ENCODE measurements at regions not wholly inside any gene's neighbourhood (a gene's known extent, or its start where the extent isn't known, plus 50 kb on each side); places are given as distances from the start of the nearest gene placed in this dataset.

DNA sequence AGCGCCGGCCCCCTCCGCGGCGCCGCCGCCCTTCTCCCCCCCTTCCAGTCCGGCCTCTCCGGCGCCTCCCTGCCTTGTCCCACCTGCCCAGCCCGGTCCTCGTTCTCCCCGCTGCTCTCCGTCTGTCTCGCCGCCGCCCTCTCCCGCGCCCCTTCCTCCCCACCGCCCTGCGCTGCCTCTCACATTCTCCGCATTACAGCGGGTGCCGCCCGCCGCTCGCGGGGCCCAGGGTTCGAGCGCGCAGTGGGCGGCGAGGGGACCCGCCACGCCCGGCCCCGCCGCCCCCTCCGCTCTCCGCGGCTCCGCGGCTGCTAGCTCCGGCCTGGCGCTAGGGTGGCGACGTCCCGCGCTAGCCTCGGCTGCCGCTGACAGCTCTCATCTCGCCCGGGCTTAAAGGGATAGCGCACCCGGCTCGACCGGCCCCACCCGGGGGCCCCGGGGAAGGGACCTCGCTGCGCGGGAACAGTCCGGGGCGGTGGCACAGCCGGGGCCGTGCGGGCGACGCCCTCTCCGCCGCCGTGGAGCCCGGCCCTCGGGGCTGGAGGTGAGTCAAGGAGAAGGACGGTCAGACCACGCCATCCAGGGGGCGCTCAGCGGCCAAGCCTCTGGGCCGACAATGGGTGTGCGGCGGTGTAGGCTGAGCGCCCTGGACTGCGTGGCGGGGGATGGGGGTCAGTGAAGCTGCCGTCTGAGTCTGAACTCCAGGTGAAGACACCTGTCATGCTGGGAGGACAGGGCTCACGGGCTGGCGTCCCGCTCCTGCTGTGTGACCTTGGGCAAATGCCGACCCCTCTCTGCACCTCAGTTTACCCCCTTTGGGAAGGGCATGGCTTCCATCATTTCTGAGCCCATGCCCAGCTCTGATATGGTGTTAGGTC, 187.4 kb upstream of the LINGO1 start:
- Histone ChIP-seq H3K4me1 (peaks cover 3 to 30% of the 10 kb centered on the region in 2 donors), H3K9me3 (no peaks in the 10 kb centered on the region), H3K36me3 (no peaks in the 10 kb centered on the region), H3K27ac (no peak overlapping the region), H3K4me3 (replicated peaks in 1 of 3) (peak overlapping the region in 1 of 3 donors; percentile 28), H3K27me3 (peaks cover 16% of the 10 kb centered on the region)
- 4 to 5% methylated on average over 31 to 34 of the region's 89 CpGs for WGBS, 2 donors
- DNase-seq = peak; percentile 27 to 35
- intact Hi-C loops (cut with DNase I) = loop anchor here (5.0 kb wide), 1 partner anchor 188 kb away; the partner anchor contains the start of gene LINGO1
- TF ChIP-seq POLR2A (IDR thresholded peaks at IDR 0.05) = no peak
- TF ChIP-seq, protein P1, sequence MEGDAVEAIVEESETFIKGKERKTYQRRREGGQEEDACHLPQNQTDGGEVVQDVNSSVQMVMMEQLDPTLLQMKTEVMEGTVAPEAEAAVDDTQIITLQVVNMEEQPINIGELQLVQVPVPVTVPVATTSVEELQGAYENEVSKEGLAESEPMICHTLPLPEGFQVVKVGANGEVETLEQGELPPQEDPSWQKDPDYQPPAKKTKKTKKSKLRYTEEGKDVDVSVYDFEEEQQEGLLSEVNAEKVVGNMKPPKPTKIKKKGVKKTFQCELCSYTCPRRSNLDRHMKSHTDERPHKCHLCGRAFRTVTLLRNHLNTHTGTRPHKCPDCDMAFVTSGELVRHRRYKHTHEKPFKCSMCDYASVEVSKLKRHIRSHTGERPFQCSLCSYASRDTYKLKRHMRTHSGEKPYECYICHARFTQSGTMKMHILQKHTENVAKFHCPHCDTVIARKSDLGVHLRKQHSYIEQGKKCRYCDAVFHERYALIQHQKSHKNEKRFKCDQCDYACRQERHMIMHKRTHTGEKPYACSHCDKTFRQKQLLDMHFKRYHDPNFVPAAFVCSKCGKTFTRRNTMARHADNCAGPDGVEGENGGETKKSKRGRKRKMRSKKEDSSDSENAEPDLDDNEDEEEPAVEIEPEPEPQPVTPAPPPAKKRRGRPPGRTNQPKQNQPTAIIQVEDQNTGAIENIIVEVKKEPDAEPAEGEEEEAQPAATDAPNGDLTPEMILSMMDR (IDR thresholded peaks at IDR 0.05) = peak in 1 of 6 experiments; percentile 9

DNA sequence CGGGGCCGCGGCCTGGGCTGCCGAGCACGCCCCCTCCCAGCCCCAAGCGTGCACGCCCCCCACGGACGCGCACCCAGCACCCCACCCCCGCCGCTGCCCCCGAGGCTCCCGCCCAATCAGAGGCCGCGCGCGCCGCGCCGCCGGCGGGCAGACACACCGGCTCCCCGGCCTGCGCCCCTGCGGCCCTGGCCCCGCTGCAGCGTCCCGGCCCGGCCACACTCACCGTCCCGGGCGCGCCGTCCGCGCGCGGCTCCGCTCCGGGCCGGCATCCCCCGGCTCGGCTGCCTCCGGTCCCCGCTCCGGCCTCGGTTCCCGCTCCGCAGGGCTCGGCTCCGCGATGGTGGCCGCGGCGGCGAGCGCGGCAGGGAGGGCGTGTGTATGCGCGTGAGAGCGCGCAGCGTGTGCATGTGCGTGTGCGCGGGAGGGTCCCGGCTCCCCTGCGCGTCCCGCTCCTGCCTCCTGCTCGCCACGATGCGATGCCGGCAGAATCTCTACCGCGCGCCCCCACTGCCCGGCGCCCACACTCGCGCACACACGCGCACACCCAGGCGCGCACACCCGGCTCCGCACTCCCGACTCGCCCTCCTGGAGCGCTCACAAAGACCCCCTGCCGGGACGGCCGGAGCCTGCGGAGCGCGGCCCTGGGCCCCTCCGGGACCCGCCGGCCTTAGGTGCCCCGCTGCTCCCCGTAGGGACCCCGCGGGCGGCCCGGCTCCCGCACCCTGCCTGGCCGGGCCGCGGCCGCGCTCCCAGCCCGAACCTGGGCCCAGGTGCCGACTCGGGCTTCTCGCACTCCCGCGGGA, 186.5 kb upstream of the LINGO1 start:
- DNase-seq = no peak
- intact Hi-C loops (cut with DNase I) = no loop called here
- H3K9me3 ChIP-seq = no peaks in the 10 kb centered on the region
- H3K36me3 ChIP-seq = no peaks in the 10 kb centered on the region
- no peak overlapping the region for H3K27ac ChIP-seq
- TF ChIP-seq, protein P1 (IDR thresholded peaks at IDR 0.05) = no peak
- TF ChIP-seq POLR2A (IDR thresholded peaks at IDR 0.05) = no peak
- H3K4me3 ChIP-seq (replicated peaks in 1 of 3) = peak overlapping the region in 1 of 3 donors; percentile 28
- WGBS, 2 donors = 0% methylated on average over 4 of the region's 120 CpGs; no CpG with 5 or more reads in 1 of the 2 donors
- H3K4me1 ChIP-seq = peaks cover 3 to 30% of the 10 kb centered on the region in 2 donors
- H3K27me3 ChIP-seq = peaks cover 16% of the 10 kb centered on the region

- Histone ChIP-seq H3K4me1 (peaks cover 3 to 30% of the 10 kb centered on the region in 2 donors), H3K4me3 (replicated peaks in 1 of 3) (no peak overlapping the region), H3K27ac (no peak overlapping the region), H3K36me3 (no peaks in the 10 kb centered on the region), H3K9me3 (no peaks in the 10 kb centered on the region), H3K27me3 (peaks cover 16% of the 10 kb centered on the region)
- intact Hi-C loops (cut with DNase I) = no loop called here
- no peak for DNase-seq
- 16 to 44% methylated on average over 14 to 18 of the region's 50 CpGs for WGBS, 2 donors
- TF ChIP-seq, protein P1 (IDR thresholded peaks at IDR 0.05) = no peak
- TF ChIP-seq POLR2A (IDR thresholded peaks at IDR 0.05) = no peak
Measured at GRCh38 chr15:77818484-77819047, 185.9 kb upstream of the LINGO1 start.

GRCh38 chr15:77817434-77817833, 184.7 kb upstream of the LINGO1 start:
- Histone ChIP-seq H3K4me3 (replicated peaks in 1 of 3) (no peak overlapping the region), H3K36me3 (no peaks in the 10 kb centered on the region), H3K27me3 (peaks cover 16% of the 10 kb centered on the region), H3K27ac (no peak overlapping the region), H3K4me1 (peaks cover 3 to 27% of the 10 kb centered on the region in 2 donors), H3K9me3 (no peaks in the 10 kb centered on the region)
- no peak for TF ChIP-seq POLR2A (IDR thresholded peaks at IDR 0.05)
- intact Hi-C loops (cut with DNase I) = no loop called here
- no peak for DNase-seq
- WGBS, 2 donors = 84 to 89% methylated on average over 9 of the region's 9 CpGs

DNA sequence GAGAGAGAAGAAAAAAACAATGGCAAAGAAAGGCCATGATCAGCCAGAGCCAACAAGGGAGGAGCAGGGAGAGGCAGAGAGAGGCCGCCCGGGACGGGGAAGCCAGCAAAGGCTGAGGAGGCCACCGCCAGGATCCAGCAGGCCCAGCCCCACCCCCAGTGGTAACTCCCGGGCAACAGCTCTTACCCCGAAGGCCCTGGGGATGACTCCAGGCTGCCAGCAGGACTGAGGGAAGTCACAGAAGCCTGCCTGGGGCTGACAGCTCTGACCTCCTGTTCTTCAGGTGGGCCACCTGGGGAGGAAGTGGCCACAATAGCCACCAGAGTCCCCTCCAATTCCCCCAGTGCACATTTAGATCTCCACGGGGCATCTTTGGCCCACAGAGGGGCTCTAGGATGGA, 184.3 kb upstream of the LINGO1 start:
- DNase-seq = no peak
- WGBS, 2 donors = 80 to 82% methylated on average over 5 of the region's 7 CpGs
- Histone ChIP-seq H3K36me3 (no peaks in the 10 kb centered on the region), H3K4me3 (replicated peaks in 1 of 3) (no peak overlapping the region), H3K4me1 (peaks cover 3 to 22% of the 10 kb centered on the region in 2 donors), H3K27me3 (peaks cover 16% of the 10 kb centered on the region), H3K27ac (no peak overlapping the region), H3K9me3 (no peaks in the 10 kb centered on the region)
- no peak for TF ChIP-seq POLR2A (IDR thresholded peaks at IDR 0.05)
- TF ChIP-seq, protein P1 (IDR thresholded peaks at IDR 0.05) = no peak
- intact Hi-C loops (cut with DNase I) = no loop called here

Measured in thyroid gland (tissue), 4 donors.